ENCODE measurements at regions not wholly inside any gene's neighbourhood (a gene's known extent, or its start where the extent isn't known, plus 50 kb on each side); places are given as distances from the start of the nearest gene placed in this dataset.
"Not testable (repeated sequence)": the region's sequence is repeated elsewhere in the genome, so short reads cannot be mapped to it uniquely, and the experiment has no call there.

GRCh38 chr3:74004386-74004785 lies 379.6 kb upstream of the PDZRN3 start:
- Histone ChIP-seq H3K27me3 (no peaks in the 10 kb centered on the region), H3K4me1 (no peaks in the 10 kb centered on the region), H3K4me3 (no peak overlapping the region), H3K9me3 (no peaks in the 10 kb centered on the region), H3K27ac (no peak overlapping the region), H3K36me3 (no peaks in the 10 kb centered on the region)
- TF ChIP-seq CTCF (IDR thresholded peaks at IDR 0.05) (no peak), POLR2AphosphoS5 (IDR thresholded peaks at IDR 0.05) (no peak), POLR2A (IDR thresholded peaks at IDR 0.05) (no peak)
- no peak for DNase-seq (ENCODE audit: low spot score in 2 of 2)
- intact Hi-C loops (cut with DNase I; ENCODE audit: low total_unique reads) = no loop called here

DNA sequence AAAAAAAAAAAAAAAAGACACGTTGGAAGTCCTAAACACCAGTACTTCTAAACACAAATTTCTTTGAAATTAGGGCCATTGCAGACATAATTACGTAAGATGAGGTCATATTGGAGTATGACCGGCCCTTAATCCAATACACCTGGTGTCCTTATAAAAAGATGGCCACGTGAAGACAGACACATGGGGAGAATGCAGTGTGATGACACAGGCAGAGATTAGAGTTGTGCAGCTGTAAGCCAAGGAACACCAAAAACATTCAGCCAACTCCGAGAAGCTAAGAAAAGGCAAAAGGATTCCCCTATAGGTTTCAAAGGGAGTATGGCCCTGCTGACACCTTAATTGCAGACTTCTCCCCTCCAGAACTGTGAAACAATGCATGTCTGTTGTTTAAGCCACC lies 379.0 kb upstream of the PDZRN3 start:
- no peak for DNase-seq (ENCODE audit: low spot score in 2 of 2)
- Histone ChIP-seq H3K9me3 (no peaks in the 10 kb centered on the region), H3K4me1 (no peaks in the 10 kb centered on the region), H3K36me3 (no peaks in the 10 kb centered on the region), H3K4me3 (no peak overlapping the region), H3K27me3 (no peaks in the 10 kb centered on the region), H3K27ac (no peak overlapping the region)
- intact Hi-C loops (cut with DNase I; ENCODE audit: low total_unique reads) = no loop called here
- TF ChIP-seq CTCF (IDR thresholded peaks at IDR 0.05) = no peak
- TF ChIP-seq POLR2AphosphoS5 (IDR thresholded peaks at IDR 0.05) = no peak
- TF ChIP-seq POLR2A (IDR thresholded peaks at IDR 0.05) = no peak

GRCh38 chr3:74001436-74001835 lies 376.7 kb upstream of the PDZRN3 start:
- no peak overlapping the region for H3K4me3 ChIP-seq
- TF ChIP-seq CTCF (IDR thresholded peaks at IDR 0.05) = no peak
- no peak for TF ChIP-seq POLR2AphosphoS5 (IDR thresholded peaks at IDR 0.05)
- TF ChIP-seq POLR2A (IDR thresholded peaks at IDR 0.05) = no peak
- intact Hi-C loops (cut with DNase I; ENCODE audit: low total_unique reads) = no loop called here
- no peaks in the 10 kb centered on the region for H3K4me1 ChIP-seq
- H3K27ac ChIP-seq = no peak overlapping the region
- DNase-seq (ENCODE audit: low spot score in 2 of 2) = no peak
- H3K9me3 ChIP-seq = no peaks in the 10 kb centered on the region
- no peaks in the 10 kb centered on the region for H3K36me3 ChIP-seq
- no peaks in the 10 kb centered on the region for H3K27me3 ChIP-seq

DNA sequence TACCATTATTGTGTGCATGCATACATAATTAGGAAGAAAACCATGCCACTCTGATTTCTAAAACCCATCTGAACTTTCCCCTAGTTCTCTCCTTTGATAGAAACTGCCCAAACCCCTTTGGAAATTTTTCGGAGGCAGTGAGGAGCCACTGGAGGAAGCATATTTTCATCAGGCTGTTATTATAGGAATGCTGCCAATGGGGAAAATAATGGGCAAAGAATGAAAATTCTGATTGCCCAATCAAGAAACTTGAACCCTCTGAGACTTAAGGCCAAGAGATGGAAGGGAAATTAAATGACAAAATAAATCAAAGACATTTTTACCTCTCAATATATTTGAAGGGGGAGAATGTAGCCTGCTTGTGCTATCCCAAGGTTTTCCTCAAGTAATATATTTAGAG lies 376.0 kb upstream of the PDZRN3 start:
- no peaks in the 10 kb centered on the region for H3K36me3 ChIP-seq
- no peak for DNase-seq (ENCODE audit: low spot score in 2 of 2)
- intact Hi-C loops (cut with DNase I; ENCODE audit: low total_unique reads) = no loop called here
- no peak overlapping the region for H3K27ac ChIP-seq
- H3K27me3 ChIP-seq = no peaks in the 10 kb centered on the region
- no peaks in the 10 kb centered on the region for H3K4me1 ChIP-seq
- no peak overlapping the region for H3K4me3 ChIP-seq
- no peak for TF ChIP-seq POLR2A (IDR thresholded peaks at IDR 0.05)
- TF ChIP-seq CTCF (IDR thresholded peaks at IDR 0.05) = no peak
- TF ChIP-seq POLR2AphosphoS5 (IDR thresholded peaks at IDR 0.05) = no peak
- H3K9me3 ChIP-seq = no peaks in the 10 kb centered on the region

DNA sequence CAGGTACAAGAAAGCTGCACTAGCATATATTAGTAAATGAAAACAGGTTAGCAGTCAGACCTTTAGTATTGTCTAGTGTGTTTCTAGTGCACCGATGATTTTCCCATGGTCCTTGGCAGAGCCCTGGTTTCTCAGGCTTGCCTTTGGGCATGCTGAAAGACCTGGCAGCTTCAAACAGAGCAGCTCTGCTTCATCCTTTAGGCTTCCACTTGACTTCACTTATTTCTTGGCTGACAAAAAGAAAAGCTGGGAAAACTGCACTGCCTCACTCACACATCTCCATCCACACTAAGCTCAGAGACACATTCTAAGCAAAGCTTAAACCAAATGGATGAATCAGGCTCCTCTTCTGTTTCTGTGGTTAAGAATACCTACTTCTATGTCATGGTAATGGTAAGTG lies 374.8 kb upstream of the PDZRN3 start:
- H3K4me1 ChIP-seq = no peaks in the 10 kb centered on the region
- H3K9me3 ChIP-seq = no peaks in the 10 kb centered on the region
- intact Hi-C loops (cut with DNase I; ENCODE audit: low total_unique reads) = no loop called here
- TF ChIP-seq POLR2AphosphoS5 (IDR thresholded peaks at IDR 0.05) (no peak), CTCF (IDR thresholded peaks at IDR 0.05) (no peak), POLR2A (IDR thresholded peaks at IDR 0.05) (no peak)
- no peak overlapping the region for H3K4me3 ChIP-seq
- no peak for DNase-seq (ENCODE audit: low spot score in 2 of 2)
- no peaks in the 10 kb centered on the region for H3K36me3 ChIP-seq
- no peak overlapping the region for H3K27ac ChIP-seq
- H3K27me3 ChIP-seq = no peaks in the 10 kb centered on the region

DNA sequence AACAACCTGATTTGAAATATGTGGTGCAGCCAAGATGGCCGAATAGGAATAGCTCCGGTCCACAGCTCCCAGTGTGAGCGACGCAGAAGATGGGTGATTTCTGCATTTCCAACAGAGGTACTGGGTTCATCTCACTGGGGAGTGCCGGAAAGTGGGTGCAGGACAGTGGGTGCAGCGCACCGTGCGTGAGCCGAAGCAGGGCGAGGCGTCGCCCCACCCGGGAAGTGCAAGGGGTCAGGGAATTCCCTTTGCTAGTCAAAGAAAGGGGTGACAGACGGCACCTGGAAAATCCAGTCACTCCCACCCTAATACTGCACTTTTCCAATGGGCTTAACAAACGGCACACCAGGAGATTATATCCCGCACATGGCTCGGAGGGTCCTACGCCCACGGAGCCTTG lies 365.9 kb upstream of the PDZRN3 start:
- H3K4me3 ChIP-seq; DNase-seq (ENCODE audit: low spot score in 2 of 2); H3K4me1 ChIP-seq; intact Hi-C loops (cut with DNase I; ENCODE audit: low total_unique reads); H3K27ac ChIP-seq; H3K9me3 ChIP-seq; H3K27me3 ChIP-seq; H3K36me3 ChIP-seq: not testable (repeated sequence)

Data from breast epithelium (tissue), 4 donors.